Naive thymus-derived CD8-positive, alpha-beta T cell (primary cell): ENCODE measurements at regions not wholly inside any gene's neighbourhood (a gene's known extent, or its start where the extent isn't known, plus 50 kb on each side); places are given as distances from the start of the nearest gene placed in this dataset.

ENCODE experiments used
- ATAC-seq, 2 donors: fragments of 150-1000 bp; cut with Tn5 transposase in 1 of 2; sonication (Bioruptor Pico), chemical (Tn5 transposase) in 1 of 2; 1 replicate in 1 of 2; 2 replicates in 1 of 2; pipeline ENCODE4 v1.10.0; 2021; ENCODE audit warnings: mild to moderate bottlenecking in 2 of 2, moderate library complexity in 2 of 2
- POLR2A ChIA-PET: fragments of 350-600 bp; sonication (Branson Sonifier 250); formaldehyde crosslinking; loops from one replicate; lab custom pipeline; 2021; ENCODE audit warnings: antibody characterized with exemption; lab: Charles Lee
- DNase-seq, 10 donors: peaks; one replicate each; pipeline versions ENCODE4 v3.0.0 to v3.0.0-alpha.2; 2020 to 2022
- H3K27ac Mint-ChIP-seq, 10 donors: one replicate each; pipeline ENCODE4 v1.8.0; 2020 to 2022; ENCODE audit warnings: mild to moderate bottlenecking in 10 of 10, mixed read lengths in 10 of 10, moderate library complexity in 4 of 10, inconsistent platforms in 1 of 10
- H3K27me3 Mint-ChIP-seq, 5 donors: one replicate each; pipeline ENCODE4 v1.8.0; 2021 to 2022; ENCODE audit warnings: mixed read lengths in 5 of 5
- H3K36me3 Mint-ChIP-seq, 3 donors: one replicate each; pipeline ENCODE4 v1.8.0; 2020 to 2022; ENCODE audit warnings: mixed read lengths in 3 of 3, mild to moderate bottlenecking in 2 of 3, inconsistent platforms in 1 of 3
- H3K4me1 Mint-ChIP-seq, 4 donors: one replicate each; pipeline ENCODE4 v1.8.0; 2021 to 2022; ENCODE audit warnings: mixed read lengths in 4 of 4
- H3K4me3 Mint-ChIP-seq, 10 donors: one replicate each; pipeline ENCODE4 v1.8.0; 2020 to 2022; ENCODE audit warnings: mild to moderate bottlenecking in 10 of 10, mixed read lengths in 10 of 10, moderate library complexity in 6 of 10, inconsistent platforms in 1 of 10
- H3K9me3 Mint-ChIP-seq, 9 donors: one replicate each; pipeline ENCODE4 v1.8.0; 2020 to 2022; ENCODE audit warnings: mixed read lengths in 9 of 9, mild to moderate bottlenecking in 3 of 9, inconsistent platforms in 1 of 9, moderate library complexity in 1 of 9

- no peak for DNase-seq
- no peak overlapping the region for H3K27ac Mint-ChIP-seq
- no peaks in the 10 kb centered on the region for H3K27me3 Mint-ChIP-seq
- POLR2A ChIA-PET: no interaction called here
- peaks cover 0 to 7% (median 2%) of the 10 kb centered on the region in 9 donors for H3K9me3 Mint-ChIP-seq
- no peak overlapping the region for H3K4me3 Mint-ChIP-seq
- no peaks in the 10 kb centered on the region for H3K36me3 Mint-ChIP-seq
- ATAC-seq: no peak
- H3K4me1 Mint-ChIP-seq: no peaks in the 10 kb centered on the region
These were observed 428.7 kb upstream of the EPHA3 start for GRCh38 chr3:88678747-88679146.

- H3K36me3 Mint-ChIP-seq: no peaks in the 10 kb centered on the region
- POLR2A ChIA-PET: no interaction called here
- DNase-seq (no peak), ATAC-seq (no peak)
- peaks cover 0 to 11% (median 3%) of the 10 kb centered on the region in 9 donors for H3K9me3 Mint-ChIP-seq
- H3K4me1 Mint-ChIP-seq: no peaks in the 10 kb centered on the region
- no peaks in the 10 kb centered on the region for H3K27me3 Mint-ChIP-seq
- H3K27ac Mint-ChIP-seq: no peak overlapping the region
- no peak overlapping the region for H3K4me3 Mint-ChIP-seq
These were observed 417.1 kb upstream of the EPHA3 start for GRCh38 chr3:88690287-88690686.

GRCh38 chr3:88691081-88691480 lies 416.3 kb upstream of the EPHA3 start:
- Mint-ChIP-seq H3K36me3 (no peaks in the 10 kb centered on the region), H3K4me1 (no peaks in the 10 kb centered on the region), H3K9me3 (peaks cover 0 to 15% (median 6%) of the 10 kb centered on the region in 9 donors), H3K4me3 (no peak overlapping the region), H3K27ac (no peak overlapping the region), H3K27me3 (no peaks in the 10 kb centered on the region)
- POLR2A ChIA-PET: no interaction called here
- DNase-seq (no peak), ATAC-seq (no peak)

DNA sequence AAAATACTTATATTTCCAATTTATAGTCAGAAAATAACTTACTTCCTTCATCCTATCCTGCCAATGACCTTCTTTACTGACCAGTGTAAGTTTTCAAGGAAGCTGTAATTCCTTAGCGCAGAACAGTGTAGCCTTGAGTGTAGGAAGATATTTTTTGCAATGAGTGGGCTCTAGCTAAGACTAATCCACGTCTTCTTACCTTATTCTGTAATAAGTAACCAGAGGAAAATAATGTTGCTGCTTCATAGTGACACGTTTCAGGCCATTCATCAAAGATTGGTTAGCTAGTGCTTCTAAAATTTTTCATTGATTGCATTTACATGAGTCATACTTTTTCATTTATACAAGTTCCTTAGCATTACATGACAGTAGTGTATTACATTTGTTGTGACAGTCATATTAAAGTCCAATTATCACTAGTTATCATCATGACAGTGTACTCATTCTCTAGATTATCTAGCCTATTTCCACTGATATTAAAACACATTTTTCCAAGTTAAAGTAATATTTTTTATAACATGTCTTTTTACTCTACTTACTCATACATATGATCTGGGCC lies 403.8 kb upstream of the EPHA3 start:
- no peaks in the 10 kb centered on the region for H3K4me1 Mint-ChIP-seq
- no peaks in the 10 kb centered on the region for H3K27me3 Mint-ChIP-seq
- peaks cover 0 to 14% (median 0%) of the 10 kb centered on the region in 9 donors for H3K9me3 Mint-ChIP-seq
- H3K4me3 Mint-ChIP-seq: no peak overlapping the region
- POLR2A ChIA-PET: no interaction called here
- no peak for ATAC-seq
- DNase-seq: no peak
- no peaks in the 10 kb centered on the region for H3K36me3 Mint-ChIP-seq
- no peak overlapping the region for H3K27ac Mint-ChIP-seq

GRCh38 chr3:88704338-88704737 lies 403.1 kb upstream of the EPHA3 start:
- Mint-ChIP-seq H3K4me1 (no peaks in the 10 kb centered on the region), H3K27ac (no peak overlapping the region), H3K36me3 (no peaks in the 10 kb centered on the region), H3K27me3 (peaks cover 0 to 3% (median 0%) of the 10 kb centered on the region in 5 donors), H3K4me3 (no peak overlapping the region), H3K9me3 (peaks cover 0 to 14% (median 3%) of the 10 kb centered on the region in 9 donors)
- POLR2A ChIA-PET: no interaction called here
- DNase-seq (no peak), ATAC-seq (no peak)

DNA sequence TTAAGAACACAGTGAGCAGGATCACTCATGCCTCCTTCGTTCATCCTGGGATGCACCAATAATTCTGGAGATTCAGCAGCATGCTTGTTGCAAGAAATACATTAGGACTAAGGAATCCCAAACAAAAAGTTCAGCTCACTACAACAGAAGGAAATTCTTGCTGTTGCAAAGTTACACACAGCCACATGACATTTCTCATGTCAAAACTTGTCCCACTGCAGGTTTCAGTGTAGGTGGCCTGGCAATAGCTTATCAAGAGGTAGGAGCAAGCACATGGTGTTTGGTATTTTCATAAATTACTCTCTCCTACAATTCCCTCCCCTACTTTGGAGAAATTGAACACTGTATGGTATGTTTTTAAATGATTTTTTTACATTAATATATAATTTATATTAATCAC lies 399.6 kb upstream of the EPHA3 start:
- no peaks in the 10 kb centered on the region for H3K36me3 Mint-ChIP-seq
- no peaks in the 10 kb centered on the region for H3K4me1 Mint-ChIP-seq
- peaks cover 0 to 11% (median 7%) of the 10 kb centered on the region in 9 donors for H3K9me3 Mint-ChIP-seq
- no peak overlapping the region for H3K27ac Mint-ChIP-seq
- ATAC-seq: no peak
- peaks cover 0 to 3% (median 0%) of the 10 kb centered on the region in 5 donors for H3K27me3 Mint-ChIP-seq
- POLR2A ChIA-PET: no interaction called here
- H3K4me3 Mint-ChIP-seq: no peak overlapping the region
- DNase-seq: no peak

- no peaks in the 10 kb centered on the region for H3K4me1 Mint-ChIP-seq
These were observed 394.9 kb upstream of the EPHA3 start for GRCh38 chr3:88712552-88712951.

GRCh38 chr3:88713233-88713691 lies 394.2 kb upstream of the EPHA3 start:
- Mint-ChIP-seq H3K36me3 (no peaks in the 10 kb centered on the region), H3K9me3 (peaks cover 5 to 18% (median 9%) of the 10 kb centered on the region in 9 donors), H3K27me3 (peaks cover 0 to 3% (median 0%) of the 10 kb centered on the region in 5 donors), H3K4me1 (no peaks in the 10 kb centered on the region), H3K4me3 (no peak overlapping the region), H3K27ac (no peak overlapping the region)
- ATAC-seq: no peak
- POLR2A ChIA-PET: no interaction called here
- no peak for DNase-seq

More at GRCh38 chr3:88712552-88712951, 394.9 kb upstream of the EPHA3 start:
- DNase-seq (no peak), ATAC-seq (no peak)
- no peak overlapping the region for H3K4me3 Mint-ChIP-seq
- H3K36me3 Mint-ChIP-seq: no peaks in the 10 kb centered on the region
- peaks cover 5 to 18% (median 9%) of the 10 kb centered on the region in 9 donors for H3K9me3 Mint-ChIP-seq
- H3K27me3 Mint-ChIP-seq: peaks cover 0 to 3% (median 0%) of the 10 kb centered on the region in 5 donors
- POLR2A ChIA-PET: no interaction called here
- H3K27ac Mint-ChIP-seq: no peak overlapping the region

DNA sequence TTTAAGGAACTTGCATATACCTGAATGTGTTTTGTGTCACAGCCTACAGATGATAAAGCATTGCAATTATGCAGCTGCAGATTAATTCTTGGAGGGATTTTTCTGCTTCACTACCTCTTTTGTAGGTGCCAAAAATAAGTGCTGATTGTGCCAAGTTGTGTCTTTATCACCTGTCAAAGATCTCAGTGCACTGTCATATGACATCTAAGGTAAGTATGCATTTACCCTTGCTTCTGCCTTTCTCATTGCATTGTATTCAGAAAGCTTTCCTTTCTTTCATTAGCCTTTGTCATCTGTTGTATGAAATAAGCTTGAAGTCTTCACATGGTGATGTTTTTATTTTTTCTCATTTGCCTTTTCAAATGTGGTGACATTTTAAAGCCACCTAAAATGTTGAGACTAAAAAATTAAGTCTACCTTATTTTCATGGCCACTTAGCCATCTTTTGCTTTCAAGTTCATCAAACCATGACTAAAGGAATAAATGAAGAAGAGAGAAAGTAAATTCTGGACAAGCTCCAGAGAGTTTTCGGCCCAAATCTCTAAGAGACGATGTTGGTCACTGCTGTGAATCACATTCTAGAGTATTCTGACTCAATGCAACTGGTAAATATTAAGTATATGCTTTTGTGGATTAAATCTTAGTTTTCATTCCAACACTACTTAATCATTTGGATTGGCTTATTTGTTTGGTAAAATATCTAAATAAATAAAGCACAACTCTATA lies 381.8 kb upstream of the EPHA3 start:
- no peaks in the 10 kb centered on the region for H3K27me3 Mint-ChIP-seq
- no peak overlapping the region for H3K4me3 Mint-ChIP-seq
- peaks cover 0 to 12% (median 0%) of the 10 kb centered on the region in 3 donors for H3K36me3 Mint-ChIP-seq
- H3K4me1 Mint-ChIP-seq: no peaks in the 10 kb centered on the region
- POLR2A ChIA-PET: no interaction called here
- H3K27ac Mint-ChIP-seq: no peak overlapping the region
- ATAC-seq (no peak), DNase-seq (no peak)
- peaks cover 0 to 20% (median 8%) of the 10 kb centered on the region in 9 donors for H3K9me3 Mint-ChIP-seq

DNA sequence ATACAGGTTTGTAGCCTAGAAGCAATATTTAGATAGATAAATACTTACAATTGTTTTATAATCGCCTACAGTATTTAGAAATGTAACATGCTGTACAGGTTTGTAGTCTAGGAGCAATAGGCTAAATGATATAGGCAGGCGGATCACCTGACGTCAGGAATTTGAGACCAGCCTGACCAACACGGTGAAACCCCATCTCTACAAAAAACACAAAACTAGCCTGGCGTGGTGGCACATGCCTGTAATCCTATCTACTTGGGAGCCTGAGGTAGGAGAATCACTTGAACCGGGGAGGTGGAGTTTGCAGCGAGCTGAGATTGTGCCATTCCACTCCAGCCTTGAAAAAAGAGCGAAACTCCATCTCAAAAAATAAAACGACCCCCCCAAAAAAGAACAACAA lies 375.2 kb upstream of the EPHA3 start:
- no peak for DNase-seq
- Mint-ChIP-seq H3K4me1 (no peaks in the 10 kb centered on the region), H3K36me3 (no peaks in the 10 kb centered on the region), H3K9me3 (peaks cover 0 to 14% (median 4%) of the 10 kb centered on the region in 9 donors), H3K27me3 (no peaks in the 10 kb centered on the region), H3K4me3 (no peak overlapping the region), H3K27ac (no peak overlapping the region)
- POLR2A ChIA-PET: no interaction called here
- no peak for ATAC-seq

GRCh38 chr3:88742106-88742505 lies 365.3 kb upstream of the EPHA3 start:
- no peak for ATAC-seq
- POLR2A ChIA-PET: no interaction called here

DNA sequence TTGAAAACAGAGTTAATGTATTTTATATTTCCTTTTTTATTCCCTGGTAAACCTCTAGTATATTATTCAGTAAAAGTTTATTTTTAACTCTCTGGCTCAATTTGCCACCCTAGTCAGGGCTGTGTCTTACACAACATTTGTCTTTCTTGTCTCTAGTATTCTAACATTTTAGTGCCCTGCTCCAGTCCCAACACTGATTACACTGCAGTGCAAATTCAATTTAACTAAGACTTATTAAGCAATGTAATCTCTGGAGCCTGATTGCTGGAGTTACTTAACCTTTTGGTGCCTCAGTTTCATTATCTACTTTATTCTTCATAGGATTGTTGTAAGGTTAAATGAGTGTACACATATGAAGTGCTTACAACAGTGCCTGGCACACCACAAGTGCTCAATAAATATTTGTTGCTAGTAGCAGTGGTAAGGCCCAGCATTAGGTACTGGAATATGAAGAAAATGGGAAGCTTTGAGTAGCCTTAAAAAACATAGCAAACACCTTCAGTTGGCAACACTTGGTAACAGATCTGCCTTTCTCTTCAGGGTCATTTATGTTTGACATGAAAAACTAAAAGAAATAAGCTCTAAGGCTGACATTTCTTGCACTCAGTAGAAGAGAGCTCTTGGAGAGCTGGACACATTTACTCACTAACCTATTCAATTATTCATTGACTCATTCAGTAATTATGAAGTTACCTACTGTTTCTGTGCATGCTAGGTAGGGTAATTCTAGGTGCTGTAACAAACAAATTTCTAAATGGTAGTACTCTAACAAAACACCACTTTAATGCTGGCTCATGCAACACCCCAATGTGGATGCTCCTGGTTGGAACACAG lies 364.5 kb upstream of the EPHA3 start:
- Mint-ChIP-seq H3K27me3 (no peaks in the 10 kb centered on the region), H3K4me1 (no peaks in the 10 kb centered on the region), H3K27ac (no peak overlapping the region), H3K9me3 (peaks cover 3 to 26% (median 7%) of the 10 kb centered on the region in 9 donors), H3K36me3 (no peaks in the 10 kb centered on the region), H3K4me3 (no peak overlapping the region)
- DNase-seq (no peak), ATAC-seq (no peak)
- POLR2A ChIA-PET: no interaction called here

More at GRCh38 chr3:88742106-88742505, 365.3 kb upstream of the EPHA3 start:
- Mint-ChIP-seq H3K27ac (no peak overlapping the region), H3K4me1 (no peaks in the 10 kb centered on the region), H3K27me3 (no peaks in the 10 kb centered on the region), H3K4me3 (no peak overlapping the region), H3K36me3 (no peaks in the 10 kb centered on the region), H3K9me3 (peaks cover 4 to 32% (median 9%) of the 10 kb centered on the region in 9 donors)
- DNase-seq: no peak

GRCh38 chr3:88744896-88745295 lies 362.5 kb upstream of the EPHA3 start:
- Mint-ChIP-seq H3K4me3 (no peak overlapping the region), H3K27me3 (no peaks in the 10 kb centered on the region), H3K9me3 (peaks cover 6 to 32% (median 12%) of the 10 kb centered on the region in 9 donors), H3K36me3 (no peaks in the 10 kb centered on the region), H3K4me1 (no peaks in the 10 kb centered on the region), H3K27ac (no peak overlapping the region)
- DNase-seq (no peak), ATAC-seq (no peak)
- POLR2A ChIA-PET: no interaction called here
